HG02678 (cell line): ENCODE measurements at regions not wholly inside any gene's neighbourhood (a gene's known extent, or its start where the extent isn't known, plus 50 kb on each side); places are given as distances from the start of the nearest gene placed in this dataset.

ENCODE experiments used
- ATAC-seq: cut with Tn5 transposase; IDR thresholded peaks from one replicate; pipeline ENCODE4 v1.9.1; 2021; ENCODE audit warnings: mild to moderate bottlenecking, moderate library complexity; ENCODE audit not compliant: unreplicated experiment

- ATAC-seq = no peak
Observed at GRCh38 chrX:124820738-124821137, 474.4 kb downstream of the SH2D1A start.

DNA sequence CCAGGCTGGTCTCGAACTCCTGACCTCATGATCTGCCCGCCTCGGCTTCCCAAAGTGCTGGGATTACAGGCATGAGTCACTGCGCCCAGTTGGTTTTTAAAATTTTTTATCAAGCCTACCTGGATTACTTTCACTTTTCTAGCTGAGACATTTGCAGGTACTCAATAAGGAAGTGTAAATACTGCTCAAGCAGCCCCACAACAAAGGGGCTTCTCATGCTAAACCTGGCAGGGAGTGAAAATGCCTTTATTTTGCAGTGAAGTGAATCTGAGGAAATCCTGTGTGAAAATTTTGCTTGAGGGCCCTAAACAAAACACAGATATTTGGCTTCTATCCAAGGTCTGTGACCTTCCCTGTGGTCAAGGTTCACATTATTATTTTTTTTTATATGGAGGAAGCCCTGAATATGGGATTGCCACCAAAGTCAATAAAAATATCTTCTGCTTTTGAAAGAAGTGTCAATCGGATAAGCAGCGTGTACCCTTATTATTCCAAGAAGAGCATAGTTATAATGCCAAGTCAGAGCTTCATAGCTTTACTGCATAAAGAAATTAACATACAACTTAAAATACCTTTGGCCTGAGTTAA, 481.0 kb downstream of the SH2D1A start:
- ATAC-seq = no peak

GRCh38 chrX:124829930-124830329, 483.6 kb downstream of the SH2D1A start:
- ATAC-seq = no peak

- no peak for ATAC-seq
Observed at GRCh38 chrX:124836786-124837185, 482.9 kb upstream of the TEX13C start.

- no peak for ATAC-seq
Observed at GRCh38 chrX:124842205-124842604, 477.5 kb upstream of the TEX13C start.

DNA sequence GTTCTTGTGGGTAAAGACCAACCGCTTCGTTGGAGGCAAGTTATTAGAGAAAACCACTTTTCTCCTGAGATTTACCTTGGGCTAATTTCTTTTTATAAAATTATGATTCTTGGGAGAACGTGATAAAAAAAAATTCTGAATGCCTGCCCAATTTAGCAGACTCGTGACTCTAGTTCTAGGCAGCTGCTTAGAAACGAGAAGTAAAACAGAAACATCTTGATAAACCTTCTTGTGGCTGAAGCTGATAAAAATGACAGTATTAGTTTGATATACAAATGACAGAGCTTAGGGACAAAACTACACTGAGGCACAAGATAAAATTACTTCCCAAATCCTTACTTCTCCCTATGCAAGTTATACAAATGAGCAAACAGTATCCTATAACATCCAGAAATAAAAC, 458.9 kb upstream of the TEX13C start:
- no peak for ATAC-seq

- ATAC-seq = no peak
Observed at GRCh38 chrX:124862301-124862700, 457.4 kb upstream of the TEX13C start.

GRCh38 chrX:124863303-124863702, 456.4 kb upstream of the TEX13C start:
- ATAC-seq = no peak

GRCh38 chrX:124887572-124887971, 432.1 kb upstream of the TEX13C start:
- no peak for ATAC-seq

DNA sequence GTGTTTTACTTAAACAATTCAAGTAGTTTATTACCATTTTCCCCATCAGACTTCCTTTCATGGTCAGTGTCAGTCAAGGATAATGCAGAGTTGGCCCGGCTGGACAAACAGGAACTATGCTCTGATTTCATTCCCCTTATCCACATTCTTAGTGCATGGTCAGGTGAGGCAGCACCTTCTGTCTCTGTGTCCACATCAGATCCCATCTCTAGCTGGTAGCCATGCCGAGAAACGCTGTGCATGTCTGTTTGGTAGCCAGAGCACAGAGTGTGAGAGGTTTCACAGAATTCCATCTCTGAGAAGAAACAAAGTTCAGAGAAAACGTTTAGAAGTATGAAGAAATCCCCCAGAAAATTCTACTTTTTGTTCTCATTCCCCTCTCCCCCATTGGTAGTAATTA, 423.7 kb upstream of the TEX13C start:
- ATAC-seq = no peak

- no peak for ATAC-seq
Observed at GRCh38 chrX:124902953-124903352, 416.7 kb upstream of the TEX13C start.

DNA sequence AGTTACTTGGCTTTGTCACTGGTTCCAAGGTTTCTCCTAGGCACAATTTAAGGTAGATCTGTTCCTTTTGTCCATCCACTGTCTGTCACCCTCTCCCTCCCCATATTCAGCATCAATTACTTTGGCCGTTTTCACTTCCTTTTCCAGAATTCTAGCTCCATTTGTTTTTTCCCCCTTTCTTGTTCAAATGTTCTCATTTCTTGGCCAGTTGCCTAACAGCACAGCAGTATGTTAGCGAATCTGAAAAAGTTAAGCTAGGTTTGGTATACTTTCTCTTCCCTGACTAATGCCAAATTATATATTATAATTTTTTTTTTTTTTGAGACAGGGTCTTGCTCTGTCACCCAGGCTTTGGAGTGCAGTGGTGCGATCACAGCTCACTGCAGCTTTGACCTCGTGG, 409.1 kb upstream of the TEX13C start:
- no peak for ATAC-seq

- no peak for ATAC-seq
Observed at GRCh38 chrX:124917011-124917410, 402.7 kb upstream of the TEX13C start.

GRCh38 chrX:124925681-124926080, 394.0 kb upstream of the TEX13C start:
- no peak for ATAC-seq

- no peak for ATAC-seq
Observed at GRCh38 chrX:124931241-124931640, 388.4 kb upstream of the TEX13C start.

GRCh38 chrX:124931958-124932357, 387.7 kb upstream of the TEX13C start:
- no peak for ATAC-seq

DNA sequence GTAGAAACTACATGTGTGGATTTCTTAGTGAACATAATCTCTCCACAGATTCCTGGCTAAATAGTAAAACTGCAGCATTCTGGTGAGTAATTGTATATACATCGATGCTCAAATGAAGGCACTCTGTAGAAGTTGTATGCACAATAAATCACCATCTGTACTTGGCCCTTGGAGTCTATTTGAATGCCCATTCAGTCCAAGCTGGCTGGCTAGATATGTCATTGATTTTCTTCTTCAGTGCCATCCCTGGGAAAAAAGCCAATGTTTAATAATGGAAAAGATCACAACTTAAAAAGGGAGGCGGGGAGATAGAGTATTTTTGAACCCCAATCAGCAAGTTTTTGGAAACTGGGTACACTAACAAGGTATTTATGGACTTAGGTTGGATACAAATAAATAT, 381.0 kb upstream of the TEX13C start:
- ATAC-seq = no peak

- no peak for ATAC-seq
Observed at GRCh38 chrX:124940531-124940930, 379.1 kb upstream of the TEX13C start.

DNA sequence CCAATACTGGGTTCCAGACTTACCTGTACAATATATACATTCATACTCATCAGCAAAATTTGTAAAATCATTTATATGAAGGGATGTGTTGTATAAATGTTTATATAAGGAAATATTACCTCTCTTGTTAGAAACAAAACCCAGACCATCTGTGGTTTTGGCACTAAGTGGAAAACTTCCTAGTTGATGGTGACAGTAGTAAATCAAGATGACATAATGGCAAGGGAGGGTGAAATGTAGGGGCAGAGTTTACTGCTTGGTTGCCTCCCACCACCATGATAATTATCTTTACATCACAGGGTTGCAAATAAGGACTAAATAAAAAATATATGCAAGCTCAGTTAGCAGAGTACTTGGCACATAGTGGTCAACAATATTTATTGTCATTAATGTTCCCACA, 365.3 kb upstream of the TEX13C start:
- no peak for ATAC-seq

GRCh38 chrX:124960454-124960853, 359.2 kb upstream of the TEX13C start:
- no peak for ATAC-seq

DNA sequence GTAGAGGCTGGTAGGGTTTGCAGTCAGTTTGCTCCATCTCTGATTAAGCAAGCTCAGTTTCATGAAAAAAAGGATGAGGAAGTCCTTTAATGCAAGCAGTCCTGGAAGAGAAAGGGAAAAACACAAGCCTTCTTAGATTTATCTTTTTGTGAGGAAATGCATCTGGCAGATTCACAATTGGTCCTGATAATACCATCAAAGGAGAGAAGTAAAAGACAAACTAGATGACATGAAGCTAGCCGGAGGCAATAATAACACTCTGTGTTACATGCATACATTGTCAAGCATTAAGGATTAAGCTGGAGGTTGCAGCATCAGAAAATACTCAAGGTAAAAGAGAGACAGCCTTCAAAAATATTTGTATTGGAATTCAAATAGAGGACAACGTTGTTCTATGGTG, 356.0 kb upstream of the TEX13C start, which contains the start of gene TENM1:
TENM1 (minus strand) TSS at position 101 of the 400 bp plus-strand sequence.
- no peak for ATAC-seq

GRCh38 chrX:124975456-124975855, 344.2 kb upstream of the TEX13C start:
- ATAC-seq = no peak

- ATAC-seq = no peak
Observed at GRCh38 chrX:124981420-124981819, 338.3 kb upstream of the TEX13C start.
